ENCODE measurements at regions not wholly inside any gene's neighbourhood (a gene's known extent, or its start where the extent isn't known, plus 50 kb on each side); places are given as distances from the start of the nearest gene placed in this dataset.

DNA sequence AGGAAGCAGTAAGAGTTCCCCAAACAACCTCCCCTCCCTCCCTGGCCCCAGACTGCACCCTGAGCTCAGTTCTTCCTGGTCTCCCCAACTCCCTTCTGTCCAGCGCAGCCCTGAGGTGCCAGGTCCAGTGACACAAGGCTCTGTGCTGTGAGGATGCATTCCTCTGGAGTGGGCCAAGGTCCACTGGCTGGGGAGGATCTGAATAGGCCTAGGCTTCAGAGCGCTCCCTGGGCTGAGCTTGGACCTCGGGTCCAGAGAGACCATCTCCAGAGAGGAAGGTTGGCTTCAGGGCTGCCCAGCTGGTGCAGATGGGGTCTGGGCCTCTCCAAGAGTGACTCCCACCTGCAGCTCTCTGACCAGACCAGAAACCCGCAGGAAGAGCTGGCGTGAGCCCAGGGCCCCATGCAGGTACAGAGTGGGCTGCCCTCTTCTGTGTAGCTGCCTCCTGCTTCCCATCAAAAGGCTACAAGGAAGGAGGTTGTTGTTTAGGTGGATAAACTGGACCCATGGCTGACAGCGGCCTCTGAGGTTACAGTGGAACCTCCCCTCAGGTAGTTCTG, 52.3 kb upstream of the MLN start:
- TF ChIP-seq, protein P1, sequence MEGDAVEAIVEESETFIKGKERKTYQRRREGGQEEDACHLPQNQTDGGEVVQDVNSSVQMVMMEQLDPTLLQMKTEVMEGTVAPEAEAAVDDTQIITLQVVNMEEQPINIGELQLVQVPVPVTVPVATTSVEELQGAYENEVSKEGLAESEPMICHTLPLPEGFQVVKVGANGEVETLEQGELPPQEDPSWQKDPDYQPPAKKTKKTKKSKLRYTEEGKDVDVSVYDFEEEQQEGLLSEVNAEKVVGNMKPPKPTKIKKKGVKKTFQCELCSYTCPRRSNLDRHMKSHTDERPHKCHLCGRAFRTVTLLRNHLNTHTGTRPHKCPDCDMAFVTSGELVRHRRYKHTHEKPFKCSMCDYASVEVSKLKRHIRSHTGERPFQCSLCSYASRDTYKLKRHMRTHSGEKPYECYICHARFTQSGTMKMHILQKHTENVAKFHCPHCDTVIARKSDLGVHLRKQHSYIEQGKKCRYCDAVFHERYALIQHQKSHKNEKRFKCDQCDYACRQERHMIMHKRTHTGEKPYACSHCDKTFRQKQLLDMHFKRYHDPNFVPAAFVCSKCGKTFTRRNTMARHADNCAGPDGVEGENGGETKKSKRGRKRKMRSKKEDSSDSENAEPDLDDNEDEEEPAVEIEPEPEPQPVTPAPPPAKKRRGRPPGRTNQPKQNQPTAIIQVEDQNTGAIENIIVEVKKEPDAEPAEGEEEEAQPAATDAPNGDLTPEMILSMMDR (IDR thresholded peaks at IDR 0.05; ENCODE audit: insufficient read depth, missing control alignments), result no peak
- no peak for DNase-seq (ENCODE audit: insufficient read length, low spot score)

DNA sequence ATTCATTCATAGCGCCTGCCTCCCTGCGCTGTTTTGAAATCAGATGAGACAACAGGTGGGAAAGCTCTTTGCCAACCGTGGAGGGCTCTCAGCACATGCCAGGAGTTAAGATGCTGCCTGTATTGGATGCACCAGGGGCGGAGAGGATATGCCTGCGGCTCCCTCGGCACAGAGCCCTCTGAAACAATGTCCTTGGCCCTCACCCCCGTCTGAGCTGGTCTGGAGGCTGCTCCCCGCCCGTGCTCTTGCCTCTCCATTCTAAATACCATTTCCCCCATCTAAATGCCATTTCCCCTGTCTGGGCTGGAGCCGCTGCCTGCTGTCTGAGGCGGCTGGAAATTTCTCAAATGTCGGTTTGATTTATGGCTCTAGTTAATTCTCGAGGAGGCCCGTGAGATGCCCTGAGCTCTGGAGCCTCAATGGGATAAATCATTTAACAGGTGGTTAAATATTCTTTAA, 50.8 kb upstream of the MLN start:
- no peak for DNase-seq (ENCODE audit: insufficient read length, low spot score)
- no peak for FAIRE-seq
- TF ChIP-seq, protein P1 (IDR thresholded peaks at IDR 0.05; ENCODE audit: insufficient read depth, missing control alignments), result no peak

More for the DNA sequence above, 52.3 kb upstream of the MLN start:
- FAIRE-seq, result no peak

DNA sequence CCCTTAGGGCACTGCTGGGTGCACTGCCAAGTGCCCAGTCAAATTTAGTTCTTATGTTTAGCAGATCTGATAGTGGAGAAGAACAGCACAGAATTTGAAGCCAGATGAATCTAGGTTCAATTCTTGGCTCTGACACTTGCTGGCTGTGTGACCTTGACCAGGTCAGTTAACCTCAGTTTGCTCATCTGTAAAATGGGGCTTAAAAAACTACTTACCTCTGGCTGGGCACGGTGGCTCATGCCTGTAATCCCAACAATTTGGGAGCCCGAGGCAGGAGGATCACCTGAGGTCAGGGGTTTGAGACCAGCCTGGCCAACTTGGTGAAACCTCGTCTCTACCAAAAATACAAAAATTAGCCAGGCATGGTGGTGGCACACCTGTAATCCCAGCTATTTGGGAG, 49.9 kb upstream of the MLN start:
- TF ChIP-seq, protein P1 (IDR thresholded peaks at IDR 0.05; ENCODE audit: insufficient read depth, missing control alignments), result no peak
- FAIRE-seq, result no peak
- no peak for DNase-seq (ENCODE audit: insufficient read length, low spot score)
